ENCODE measurements at regions not wholly inside any gene's neighbourhood (a gene's known extent, or its start where the extent isn't known, plus 50 kb on each side); places are given as distances from the start of the nearest gene placed in this dataset.
"Not testable (repeated sequence)": the region's sequence is repeated elsewhere in the genome, so short reads cannot be mapped to it uniquely, and the experiment has no call there.

- not testable (repeated sequence) for H3K27me3 ChIP-seq (ENCODE audit: control insufficient read depth in 1 of 2, insufficient read depth in 2 of 2, low read length in 2 of 2); H3K4me1 ChIP-seq (ENCODE audit: control insufficient read depth, insufficient read depth, low read length); H3K27ac ChIP-seq (ENCODE audit: low read length); H3K9me3 ChIP-seq (ENCODE audit: control insufficient read depth in 2 of 2, low read length in 2 of 2); H3K36me3 ChIP-seq (ENCODE audit: control insufficient read depth in 2 of 2, insufficient read depth in 2 of 2, low read length in 2 of 2); H3K4me3 ChIP-seq (ENCODE audit: low read length in 2 of 2); H3K9ac ChIP-seq (ENCODE audit: low read length in 2 of 2)
Measured at GRCh38 chr4:27813699-27814425, 953.2 kb downstream of the STIM2 start.

GRCh38 chr4:27819246-27819645, 958.6 kb downstream of the STIM2 start:
- no peak overlapping the region for H3K4me3 ChIP-seq (ENCODE audit: low read length in 2 of 2)
- H3K4me1 ChIP-seq (ENCODE audit: control insufficient read depth, insufficient read depth, low read length) = no peaks in the 10 kb centered on the region

GRCh38 chr4:27828843-27829242, 968.2 kb downstream of the STIM2 start:
- H3K36me3 ChIP-seq (ENCODE audit: control insufficient read depth in 2 of 2, insufficient read depth in 2 of 2, low read length in 2 of 2) = no peaks in the 10 kb centered on the region
- H3K9me3 ChIP-seq (ENCODE audit: control insufficient read depth in 2 of 2, low read length in 2 of 2) = no peaks in the 10 kb centered on the region
- H3K27me3 ChIP-seq (ENCODE audit: control insufficient read depth in 1 of 2, insufficient read depth in 2 of 2, low read length in 2 of 2) = no peaks in the 10 kb centered on the region
- H3K4me1 ChIP-seq (ENCODE audit: control insufficient read depth, insufficient read depth, low read length) = no peaks in the 10 kb centered on the region
- H3K9ac ChIP-seq (ENCODE audit: low read length in 2 of 2) = no peak overlapping the region
- no peak overlapping the region for H3K27ac ChIP-seq (ENCODE audit: low read length)
- no peak overlapping the region for H3K4me3 ChIP-seq (ENCODE audit: low read length in 2 of 2)

More at GRCh38 chr4:27819246-27819645, 958.6 kb downstream of the STIM2 start:
- Histone ChIP-seq H3K9me3 (ENCODE audit: control insufficient read depth in 2 of 2, low read length in 2 of 2) (no peaks in the 10 kb centered on the region), H3K27me3 (ENCODE audit: control insufficient read depth in 1 of 2, insufficient read depth in 2 of 2, low read length in 2 of 2) (no peaks in the 10 kb centered on the region), H3K27ac (ENCODE audit: low read length) (no peak overlapping the region), H3K9ac (ENCODE audit: low read length in 2 of 2) (no peak overlapping the region), H3K36me3 (ENCODE audit: control insufficient read depth in 2 of 2, insufficient read depth in 2 of 2, low read length in 2 of 2) (no peaks in the 10 kb centered on the region)

- Histone ChIP-seq H3K9ac (ENCODE audit: low read length in 2 of 2) (no peak overlapping the region), H3K4me1 (ENCODE audit: control insufficient read depth, insufficient read depth, low read length) (no peaks in the 10 kb centered on the region), H3K36me3 (ENCODE audit: control insufficient read depth in 2 of 2, insufficient read depth in 2 of 2, low read length in 2 of 2) (no peaks in the 10 kb centered on the region), H3K27me3 (ENCODE audit: control insufficient read depth in 1 of 2, insufficient read depth in 2 of 2, low read length in 2 of 2) (no peaks in the 10 kb centered on the region), H3K9me3 (ENCODE audit: control insufficient read depth in 2 of 2, low read length in 2 of 2) (no peaks in the 10 kb centered on the region), H3K27ac (ENCODE audit: low read length) (no peak overlapping the region), H3K4me3 (ENCODE audit: low read length in 2 of 2) (no peak overlapping the region)
Measured at GRCh38 chr4:27830251-27830650, 969.6 kb downstream of the STIM2 start.

GRCh38 chr4:27835851-27836250, 975.2 kb downstream of the STIM2 start:
- no peaks in the 10 kb centered on the region for H3K4me1 ChIP-seq (ENCODE audit: control insufficient read depth, insufficient read depth, low read length)
- H3K27me3 ChIP-seq (ENCODE audit: control insufficient read depth in 1 of 2, insufficient read depth in 2 of 2, low read length in 2 of 2) = no peaks in the 10 kb centered on the region
- H3K27ac ChIP-seq (ENCODE audit: low read length) = no peak overlapping the region
- H3K4me3 ChIP-seq (ENCODE audit: low read length in 2 of 2) = no peak overlapping the region
- no peaks in the 10 kb centered on the region for H3K9me3 ChIP-seq (ENCODE audit: control insufficient read depth in 2 of 2, low read length in 2 of 2)
- H3K9ac ChIP-seq (ENCODE audit: low read length in 2 of 2) = no peak overlapping the region
- H3K36me3 ChIP-seq (ENCODE audit: control insufficient read depth in 2 of 2, insufficient read depth in 2 of 2, low read length in 2 of 2) = no peaks in the 10 kb centered on the region

- no peak overlapping the region for H3K4me3 ChIP-seq (ENCODE audit: low read length in 2 of 2)
- no peaks in the 10 kb centered on the region for H3K4me1 ChIP-seq (ENCODE audit: control insufficient read depth, insufficient read depth, low read length)
- H3K9ac ChIP-seq (ENCODE audit: low read length in 2 of 2) = no peak overlapping the region
- H3K27ac ChIP-seq (ENCODE audit: low read length) = no peak overlapping the region
- H3K36me3 ChIP-seq (ENCODE audit: control insufficient read depth in 2 of 2, insufficient read depth in 2 of 2, low read length in 2 of 2) = no peaks in the 10 kb centered on the region
- H3K9me3 ChIP-seq (ENCODE audit: control insufficient read depth in 2 of 2, low read length in 2 of 2) = no peaks in the 10 kb centered on the region
- no peaks in the 10 kb centered on the region for H3K27me3 ChIP-seq (ENCODE audit: control insufficient read depth in 1 of 2, insufficient read depth in 2 of 2, low read length in 2 of 2)
Measured at GRCh38 chr4:27836523-27836922, 975.9 kb downstream of the STIM2 start.

DNA sequence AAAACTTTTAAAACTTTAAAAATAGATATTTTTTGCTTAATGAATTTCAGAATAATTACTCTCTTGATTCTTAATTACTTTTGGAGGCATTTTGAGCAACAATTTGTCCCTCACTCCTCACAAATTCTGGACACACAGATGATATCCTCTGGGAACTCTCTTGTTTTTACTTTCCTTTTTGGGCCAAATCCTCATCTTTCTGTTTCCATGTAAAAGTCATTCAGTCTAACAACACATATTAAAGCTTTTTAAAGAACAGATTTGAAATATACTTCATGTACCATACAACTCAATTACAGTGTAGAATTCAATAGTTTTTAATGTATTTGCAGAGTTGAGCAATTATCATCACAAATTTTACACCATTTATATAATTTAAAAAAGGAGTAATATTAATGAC, 983.1 kb downstream of the STIM2 start:
- H3K9me3 ChIP-seq (ENCODE audit: control insufficient read depth in 2 of 2, low read length in 2 of 2) = no peaks in the 10 kb centered on the region
- H3K27ac ChIP-seq (ENCODE audit: low read length) = no peak overlapping the region

GRCh38 chr4:27844376-27844775, 983.7 kb downstream of the STIM2 start:
- Histone ChIP-seq H3K36me3 (ENCODE audit: control insufficient read depth in 2 of 2, insufficient read depth in 2 of 2, low read length in 2 of 2) (no peaks in the 10 kb centered on the region), H3K9me3 (ENCODE audit: control insufficient read depth in 2 of 2, low read length in 2 of 2) (no peaks in the 10 kb centered on the region), H3K9ac (ENCODE audit: low read length in 2 of 2) (no peak overlapping the region), H3K4me1 (ENCODE audit: control insufficient read depth, insufficient read depth, low read length) (no peaks in the 10 kb centered on the region), H3K27me3 (ENCODE audit: control insufficient read depth in 1 of 2, insufficient read depth in 2 of 2, low read length in 2 of 2) (no peaks in the 10 kb centered on the region), H3K4me3 (ENCODE audit: low read length in 2 of 2) (no peak overlapping the region), H3K27ac (ENCODE audit: low read length) (no peak overlapping the region)

More for the DNA sequence above, 983.1 kb downstream of the STIM2 start:
- no peaks in the 10 kb centered on the region for H3K36me3 ChIP-seq (ENCODE audit: control insufficient read depth in 2 of 2, insufficient read depth in 2 of 2, low read length in 2 of 2)
- no peaks in the 10 kb centered on the region for H3K4me1 ChIP-seq (ENCODE audit: control insufficient read depth, insufficient read depth, low read length)
- H3K4me3 ChIP-seq (ENCODE audit: low read length in 2 of 2) = no peak overlapping the region
- no peak overlapping the region for H3K9ac ChIP-seq (ENCODE audit: low read length in 2 of 2)
- no peaks in the 10 kb centered on the region for H3K27me3 ChIP-seq (ENCODE audit: control insufficient read depth in 1 of 2, insufficient read depth in 2 of 2, low read length in 2 of 2)

DNA sequence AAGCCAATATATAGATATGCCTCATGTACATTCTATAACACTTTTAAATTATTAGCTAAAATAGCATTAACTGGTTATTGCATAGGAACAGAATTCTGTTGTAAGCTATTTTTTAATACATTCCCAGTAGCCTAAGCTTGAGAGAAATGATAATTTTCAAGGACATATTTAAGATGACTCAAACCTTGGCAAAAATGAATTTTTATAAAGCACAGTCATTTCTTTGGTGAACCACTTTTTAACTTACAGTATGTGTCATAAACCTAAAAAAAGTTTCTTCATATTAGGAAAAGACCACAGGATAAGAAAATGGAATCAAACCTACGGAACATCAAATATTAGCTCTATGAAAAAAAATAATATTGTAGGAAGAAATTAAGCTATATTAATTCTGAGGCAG, 986.3 kb downstream of the STIM2 start:
- H3K27ac ChIP-seq (ENCODE audit: low read length) = no peak overlapping the region
- no peaks in the 10 kb centered on the region for H3K4me1 ChIP-seq (ENCODE audit: control insufficient read depth, insufficient read depth, low read length)
- no peaks in the 10 kb centered on the region for H3K36me3 ChIP-seq (ENCODE audit: control insufficient read depth in 2 of 2, insufficient read depth in 2 of 2, low read length in 2 of 2)
- no peaks in the 10 kb centered on the region for H3K27me3 ChIP-seq (ENCODE audit: control insufficient read depth in 1 of 2, insufficient read depth in 2 of 2, low read length in 2 of 2)
- H3K9ac ChIP-seq (ENCODE audit: low read length in 2 of 2) = no peak overlapping the region
- no peak overlapping the region for H3K4me3 ChIP-seq (ENCODE audit: low read length in 2 of 2)
- no peaks in the 10 kb centered on the region for H3K9me3 ChIP-seq (ENCODE audit: control insufficient read depth in 2 of 2, low read length in 2 of 2)

DNA sequence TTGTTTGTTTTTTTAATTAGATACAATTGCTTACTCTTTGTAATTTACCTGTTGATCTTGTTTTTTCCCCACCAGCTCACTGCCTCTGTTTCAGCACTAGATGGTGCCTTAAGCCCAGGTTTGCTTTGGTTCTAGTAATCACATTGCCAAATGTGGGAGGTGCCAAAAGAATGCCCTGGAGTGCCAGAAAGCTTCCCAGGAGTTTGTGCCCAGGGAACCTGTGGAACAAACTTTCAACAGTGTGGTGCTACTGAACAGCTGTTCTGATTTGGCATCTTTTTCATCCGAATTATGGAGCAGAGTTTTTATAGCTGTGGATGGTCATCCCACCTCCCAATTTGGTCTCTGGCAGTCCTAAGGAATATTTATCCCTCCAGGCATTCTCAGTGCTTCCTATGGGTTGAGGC, 1000.7 kb downstream of the STIM2 start:
- no peak overlapping the region for H3K27ac ChIP-seq (ENCODE audit: low read length)
- H3K9ac ChIP-seq (ENCODE audit: low read length in 2 of 2) = no peak overlapping the region
- no peaks in the 10 kb centered on the region for H3K27me3 ChIP-seq (ENCODE audit: control insufficient read depth in 1 of 2, insufficient read depth in 2 of 2, low read length in 2 of 2)
- no peaks in the 10 kb centered on the region for H3K4me1 ChIP-seq (ENCODE audit: control insufficient read depth, insufficient read depth, low read length)
- H3K36me3 ChIP-seq (ENCODE audit: control insufficient read depth in 2 of 2, insufficient read depth in 2 of 2, low read length in 2 of 2) = no peaks in the 10 kb centered on the region
- H3K9me3 ChIP-seq (ENCODE audit: control insufficient read depth in 2 of 2, low read length in 2 of 2) = no peaks in the 10 kb centered on the region
- no peak overlapping the region for H3K4me3 ChIP-seq (ENCODE audit: low read length in 2 of 2)

- no peaks in the 10 kb centered on the region for H3K27me3 ChIP-seq (ENCODE audit: control insufficient read depth in 1 of 2, insufficient read depth in 2 of 2, low read length in 2 of 2)
- no peaks in the 10 kb centered on the region for H3K4me1 ChIP-seq (ENCODE audit: control insufficient read depth, insufficient read depth, low read length)
- H3K9me3 ChIP-seq (ENCODE audit: control insufficient read depth in 2 of 2, low read length in 2 of 2) = no peaks in the 10 kb centered on the region
- no peak overlapping the region for H3K4me3 ChIP-seq (ENCODE audit: low read length in 2 of 2)
- no peaks in the 10 kb centered on the region for H3K36me3 ChIP-seq (ENCODE audit: control insufficient read depth in 2 of 2, insufficient read depth in 2 of 2, low read length in 2 of 2)
- no peak overlapping the region for H3K27ac ChIP-seq (ENCODE audit: low read length)
- no peak overlapping the region for H3K9ac ChIP-seq (ENCODE audit: low read length in 2 of 2)
Measured at GRCh38 chr4:27861802-27862201, 1001.2 kb downstream of the STIM2 start.
